ENCODE measurements at regions not wholly inside any gene's neighbourhood (a gene's known extent, or its start where the extent isn't known, plus 50 kb on each side); places are given as distances from the start of the nearest gene placed in this dataset.

- FAIRE-seq (no peak), DNase-seq (ENCODE audit: low spot score) (no peak)
Measured at GRCh38 chr16:62088731-62089410, 52.6 kb upstream of the CDH8 start.
